Neural cell (in vitro differentiated cells): ENCODE measurements at regions not wholly inside any gene's neighbourhood (a gene's known extent, or its start where the extent isn't known, plus 50 kb on each side); places are given as distances from the start of the nearest gene placed in this dataset.

Source experiments
- H2AFZ ChIP-seq: fragments of 200-600, 300-800 bp; sonication (generic), shearing (Covaris generic); 2 replicates; pipeline ENCODE4 v1.6.0; 2014; ENCODE audit warnings: low read depth, mild to moderate bottlenecking, antibody characterized with exemption, low read length, moderate library complexity
- H3F3A ChIP-seq: fragments of 200-600 bp; shearing (Covaris generic); 2 replicates; pipeline ENCODE4 v1.6.1; 2016; ENCODE audit warnings: mild to moderate bottlenecking, moderate library complexity, mixed read lengths, antibody characterized with exemption, low read length; ENCODE audit not compliant: insufficient read depth, poor library complexity, severe bottlenecking
- H3K27ac ChIP-seq: fragments of 200-600, 300-800 bp; sonication (generic), shearing (Covaris generic); 2 replicates; pipeline ENCODE4 v1.5.1; 2014; ENCODE audit warnings: mild to moderate bottlenecking, low read length, moderate library complexity
- H3K27me3 ChIP-seq: fragments of 300-800, 200-600 bp; sonication (generic), shearing (Covaris generic); 2 replicates; pipeline ENCODE4 v1.6.0; 2014; ENCODE audit warnings: mild to moderate bottlenecking, low read depth, low read length, moderate library complexity; ENCODE audit not compliant: insufficient read depth
- H3K36me3 ChIP-seq: fragments of 300-800, 200-600 bp; sonication (generic), shearing (Covaris generic); 2 replicates; pipeline ENCODE4 v1.5.1; 2014; ENCODE audit warnings: mild to moderate bottlenecking, antibody characterized with exemption, low read length, moderate library complexity; ENCODE audit not compliant: insufficient read depth
- H3K4me2 ChIP-seq: fragments of 300-800, 200-600 bp; sonication (generic), shearing (Covaris generic); 2 replicates; pipeline ENCODE4 v1.6.0; 2014; ENCODE audit warnings: mild to moderate bottlenecking, low read length
- H3K4me3 ChIP-seq: fragments of 300-800, 200-600 bp; sonication (generic), shearing (Covaris generic); 2 replicates; pipeline ENCODE4 v1.5.1; 2014; ENCODE audit warnings: mild to moderate bottlenecking, low read length, moderate library complexity
- H3K79me2 ChIP-seq: fragments of 200-600 bp; shearing (Covaris generic); replicated peaks from 2 replicates; pipeline ENCODE4 v1.6.0; 2014; ENCODE audit warnings: mild to moderate bottlenecking, low read length, moderate library complexity; ENCODE audit not compliant: insufficient read depth
- H3K9ac ChIP-seq: fragments of 300-800, 200-600 bp; sonication (generic), shearing (Covaris generic); 2 replicates; pipeline ENCODE4 v1.6.1; 2016; ENCODE audit warnings: mild to moderate bottlenecking, low read length, mixed read lengths
- H3K9me2 ChIP-seq: fragments of 200-600 bp; shearing (Covaris generic); 2 replicates; pipeline ENCODE4 v1.6.1; 2016; ENCODE audit warnings: mild to moderate bottlenecking, low read length, mixed read lengths; ENCODE audit not compliant: insufficient read depth
- H3K9me3 ChIP-seq: fragments of 200-600, 300-800 bp; sonication (generic), shearing (Covaris generic); 2 replicates; pipeline ENCODE4 v1.6.1; 2016; ENCODE audit warnings: mild to moderate bottlenecking, mixed run types, low read length, moderate library complexity, mixed read lengths
- H4K20me1 ChIP-seq: fragments of 200-600 bp; shearing (Covaris generic); 2 replicates; pipeline ENCODE4 v1.6.1; 2016; ENCODE audit warnings: mild to moderate bottlenecking, mixed run types; ENCODE audit not compliant: insufficient read depth
- CTCF ChIP-seq: fragments of 450-650 bp; IDR thresholded peaks from 2 replicates; pipeline ENCODE4 v1.5.1; 2014; ENCODE audit warnings: antibody characterized with exemption, mild to moderate bottlenecking, moderate library complexity; ENCODE audit not compliant: poor library complexity, severe bottlenecking
- EP300 ChIP-seq: fragments of 450-650 bp; conservative IDR thresholded peaks from 2 replicates; pipeline ENCODE4 v1.6.1; 2014; ENCODE audit warnings: antibody characterized with exemption, mild to moderate bottlenecking, moderate library complexity; ENCODE audit not compliant: poor library complexity, severe bottlenecking
- EZH2 ChIP-seq: fragments of 200-600, 300-800 bp; shearing (Covaris generic), sonication (generic); IDR thresholded peaks from 2 replicates; pipeline ENCODE4 v1.6.1; 2014; ENCODE audit warnings: antibody characterized with exemption, low read length, borderline replicate concordance, mild to moderate bottlenecking; ENCODE audit not compliant: insufficient read depth, poor library complexity, severe bottlenecking
- MXI1 ChIP-seq: fragments of 450-650 bp; conservative IDR thresholded peaks from 2 replicates; pipeline ENCODE4 v1.6.1; 2014; ENCODE audit warnings: antibody characterized with exemption, mild to moderate bottlenecking; ENCODE audit not compliant: poor library complexity, severe bottlenecking
- POLR2AphosphoS5 ChIP-seq: IDR thresholded peaks from 2 replicates; pipeline ENCODE4 v1.6.1; 2012
- RAD21 ChIP-seq: fragments of 450-650 bp; conservative IDR thresholded peaks from 2 replicates; pipeline ENCODE4 v1.6.1; 2014; ENCODE audit warnings: antibody characterized with exemption, mild to moderate bottlenecking, moderate library complexity
- REST ChIP-seq: IDR thresholded peaks from 2 replicates; pipeline ENCODE4 v1.6.1; 2012; ENCODE audit warnings: borderline replicate concordance
- SMC3 ChIP-seq: fragments of 450-650 bp; conservative IDR thresholded peaks from 2 replicates; pipeline ENCODE4 v1.6.1; 2014; ENCODE audit warnings: antibody characterized with exemption, mild to moderate bottlenecking, moderate library complexity; ENCODE audit not compliant: poor library complexity
- TAF1 ChIP-seq: IDR thresholded peaks from 2 replicates; pipeline ENCODE4 v1.6.1; 2012; ENCODE audit warnings: low read depth

GRCh38 chr7:68715907-68716306 is 882.4 kb upstream of the AUTS2 start:
- Histone ChIP-seq H3K9ac (no peak overlapping the region), H2AFZ (no peak overlapping the region), H3K27ac (no peak overlapping the region), H3K4me2 (no peak overlapping the region), H3K36me3 (no peaks in the 10 kb centered on the region), H3F3A (no peaks in the 10 kb centered on the region), H3K9me3 (no peaks in the 10 kb centered on the region), H3K4me3 (no peak overlapping the region), H3K27me3 (no peaks in the 10 kb centered on the region), H4K20me1 (no peaks in the 10 kb centered on the region), H3K79me2 (no peaks in the 10 kb centered on the region), H3K9me2 (no peaks in the 10 kb centered on the region)
- TF ChIP-seq MXI1 (no peak), REST (no peak), EP300 (no peak), EZH2 (no peak), POLR2AphosphoS5 (no peak), SMC3 (no peak), TAF1 (no peak)

DNA sequence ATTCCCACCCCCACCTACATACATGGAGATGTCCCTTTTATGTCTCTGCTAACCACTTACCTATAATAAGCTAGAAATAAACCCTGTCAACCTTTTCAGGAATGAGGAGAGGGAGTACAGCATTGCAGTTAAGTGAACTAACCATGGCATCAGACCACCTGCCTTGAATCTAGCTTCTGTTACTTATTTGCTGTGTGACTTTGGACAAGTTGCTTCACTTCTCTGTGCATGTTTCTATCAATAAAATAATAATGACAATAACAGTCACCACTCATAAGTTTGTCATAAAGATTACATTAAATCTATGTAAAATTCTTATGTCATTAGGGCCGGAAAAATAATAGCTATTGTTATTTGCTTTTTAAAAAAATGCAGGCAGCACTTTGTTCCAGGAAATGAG is 881.1 kb upstream of the AUTS2 start:
- no peak for TF ChIP-seq MXI1
- no peak for TF ChIP-seq CTCF
- TF ChIP-seq SMC3 = no peak
- TF ChIP-seq RAD21 = no peak
- TF ChIP-seq TAF1 = no peak
- TF ChIP-seq EP300 = no peak
- TF ChIP-seq POLR2AphosphoS5 = no peak
- TF ChIP-seq EZH2 = no peak
- TF ChIP-seq REST = no peak
- no peak overlapping the region for H3K4me2 ChIP-seq

More for the DNA sequence above, 881.1 kb upstream of the AUTS2 start:
- Histone ChIP-seq H3K4me3 (no peak overlapping the region), H3K9me3 (no peaks in the 10 kb centered on the region), H4K20me1 (no peaks in the 10 kb centered on the region), H3K79me2 (no peaks in the 10 kb centered on the region), H3K9ac (no peak overlapping the region), H3K27ac (no peak overlapping the region), H3K27me3 (no peaks in the 10 kb centered on the region), H3F3A (no peaks in the 10 kb centered on the region), H3K9me2 (no peaks in the 10 kb centered on the region), H2AFZ (no peak overlapping the region), H3K36me3 (no peaks in the 10 kb centered on the region)
